ENCODE measurements at regions not wholly inside any gene's neighbourhood (a gene's known extent, or its start where the extent isn't known, plus 50 kb on each side); places are given as distances from the start of the nearest gene placed in this dataset.

DNA sequence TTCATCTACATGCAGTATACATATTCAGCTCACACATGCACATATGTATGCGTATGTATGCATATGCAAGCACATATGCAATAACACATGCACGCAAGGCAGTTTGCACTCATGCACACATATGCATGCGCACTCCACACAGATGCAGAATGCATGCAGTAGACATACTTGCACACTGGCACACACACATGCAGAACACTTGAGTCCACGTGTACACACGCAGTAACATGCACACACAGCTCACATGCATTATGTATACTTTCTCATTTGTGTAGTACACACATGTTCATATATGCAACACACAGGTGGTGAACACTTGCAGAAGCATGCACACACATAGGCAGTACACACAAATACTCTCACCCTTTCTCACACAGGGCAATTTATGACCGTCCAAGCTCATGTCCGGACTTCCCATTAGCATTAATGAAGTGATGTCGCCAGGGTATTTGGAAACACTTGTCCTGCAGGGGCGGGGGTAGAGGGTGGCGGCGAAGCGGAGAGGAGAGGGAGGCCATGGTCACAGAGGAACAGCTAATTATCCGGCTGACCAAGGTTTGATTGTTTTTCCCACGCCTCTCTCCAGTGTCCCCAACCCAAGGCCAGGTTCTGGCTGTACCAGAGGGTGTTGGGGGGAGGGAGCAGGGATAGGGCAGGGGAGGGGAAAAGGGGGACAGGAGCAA is 91.3 kb downstream of the VEGFA start:
- TF ChIP-seq, protein P1, sequence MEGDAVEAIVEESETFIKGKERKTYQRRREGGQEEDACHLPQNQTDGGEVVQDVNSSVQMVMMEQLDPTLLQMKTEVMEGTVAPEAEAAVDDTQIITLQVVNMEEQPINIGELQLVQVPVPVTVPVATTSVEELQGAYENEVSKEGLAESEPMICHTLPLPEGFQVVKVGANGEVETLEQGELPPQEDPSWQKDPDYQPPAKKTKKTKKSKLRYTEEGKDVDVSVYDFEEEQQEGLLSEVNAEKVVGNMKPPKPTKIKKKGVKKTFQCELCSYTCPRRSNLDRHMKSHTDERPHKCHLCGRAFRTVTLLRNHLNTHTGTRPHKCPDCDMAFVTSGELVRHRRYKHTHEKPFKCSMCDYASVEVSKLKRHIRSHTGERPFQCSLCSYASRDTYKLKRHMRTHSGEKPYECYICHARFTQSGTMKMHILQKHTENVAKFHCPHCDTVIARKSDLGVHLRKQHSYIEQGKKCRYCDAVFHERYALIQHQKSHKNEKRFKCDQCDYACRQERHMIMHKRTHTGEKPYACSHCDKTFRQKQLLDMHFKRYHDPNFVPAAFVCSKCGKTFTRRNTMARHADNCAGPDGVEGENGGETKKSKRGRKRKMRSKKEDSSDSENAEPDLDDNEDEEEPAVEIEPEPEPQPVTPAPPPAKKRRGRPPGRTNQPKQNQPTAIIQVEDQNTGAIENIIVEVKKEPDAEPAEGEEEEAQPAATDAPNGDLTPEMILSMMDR (conservative IDR thresholded peaks at IDR 0.05; ENCODE audit: low read length), result no peak
- H3K4me3 ChIP-seq (ENCODE audit: low read length), result no peak overlapping the region
- DNase-seq (ENCODE audit: low read depth), result no peak

DNA sequence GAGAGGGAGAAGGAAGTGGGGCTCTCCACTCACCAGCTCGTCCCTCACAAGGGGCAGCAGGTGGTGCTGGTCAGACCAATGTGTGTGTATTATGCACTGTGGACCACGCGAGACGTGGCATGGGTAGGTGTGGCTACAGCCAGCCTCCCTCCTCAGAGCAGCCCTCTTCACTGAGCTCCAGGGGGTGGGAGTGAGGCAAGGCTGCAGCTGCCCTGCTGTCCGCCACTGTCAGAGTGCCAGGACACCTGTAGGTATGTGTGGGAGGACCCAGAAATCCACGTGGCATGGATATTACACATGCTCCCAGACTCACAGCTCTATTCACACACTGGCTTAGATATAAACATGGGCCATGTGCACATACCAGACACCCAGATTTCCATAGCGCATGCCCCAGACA is 90.3 kb downstream of the VEGFA start:
- DNase-seq (ENCODE audit: low read depth), result no peak
- H3K4me3 ChIP-seq (ENCODE audit: low read length), result no peak overlapping the region
- TF ChIP-seq, protein P1 (conservative IDR thresholded peaks at IDR 0.05; ENCODE audit: low read length), result no peak

DNA sequence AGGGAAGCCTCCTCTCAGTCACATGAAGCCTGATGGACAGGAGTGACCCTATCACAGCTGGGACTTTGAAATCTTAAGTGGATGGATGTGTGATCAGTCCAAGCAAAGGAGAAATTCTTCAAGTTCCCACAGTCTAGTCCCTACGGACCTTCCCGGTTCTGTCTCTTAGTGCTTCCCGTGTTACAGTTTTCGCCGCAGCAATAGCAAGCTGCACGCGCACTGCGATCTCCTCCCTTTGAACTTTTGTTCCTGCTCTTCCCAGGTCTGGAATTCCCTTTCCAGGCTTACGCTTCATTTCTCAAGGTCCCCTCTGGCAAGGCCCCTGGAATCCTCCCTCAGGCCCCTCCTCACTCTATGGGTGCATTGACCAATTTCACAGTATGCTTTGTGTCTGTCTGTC is 89.2 kb downstream of the VEGFA start:
- DNase-seq (ENCODE audit: low read depth), result no peak
- TF ChIP-seq, protein P1 (conservative IDR thresholded peaks at IDR 0.05; ENCODE audit: low read length), result no peak
- no peak overlapping the region for H3K4me3 ChIP-seq (ENCODE audit: low read length)

DNA sequence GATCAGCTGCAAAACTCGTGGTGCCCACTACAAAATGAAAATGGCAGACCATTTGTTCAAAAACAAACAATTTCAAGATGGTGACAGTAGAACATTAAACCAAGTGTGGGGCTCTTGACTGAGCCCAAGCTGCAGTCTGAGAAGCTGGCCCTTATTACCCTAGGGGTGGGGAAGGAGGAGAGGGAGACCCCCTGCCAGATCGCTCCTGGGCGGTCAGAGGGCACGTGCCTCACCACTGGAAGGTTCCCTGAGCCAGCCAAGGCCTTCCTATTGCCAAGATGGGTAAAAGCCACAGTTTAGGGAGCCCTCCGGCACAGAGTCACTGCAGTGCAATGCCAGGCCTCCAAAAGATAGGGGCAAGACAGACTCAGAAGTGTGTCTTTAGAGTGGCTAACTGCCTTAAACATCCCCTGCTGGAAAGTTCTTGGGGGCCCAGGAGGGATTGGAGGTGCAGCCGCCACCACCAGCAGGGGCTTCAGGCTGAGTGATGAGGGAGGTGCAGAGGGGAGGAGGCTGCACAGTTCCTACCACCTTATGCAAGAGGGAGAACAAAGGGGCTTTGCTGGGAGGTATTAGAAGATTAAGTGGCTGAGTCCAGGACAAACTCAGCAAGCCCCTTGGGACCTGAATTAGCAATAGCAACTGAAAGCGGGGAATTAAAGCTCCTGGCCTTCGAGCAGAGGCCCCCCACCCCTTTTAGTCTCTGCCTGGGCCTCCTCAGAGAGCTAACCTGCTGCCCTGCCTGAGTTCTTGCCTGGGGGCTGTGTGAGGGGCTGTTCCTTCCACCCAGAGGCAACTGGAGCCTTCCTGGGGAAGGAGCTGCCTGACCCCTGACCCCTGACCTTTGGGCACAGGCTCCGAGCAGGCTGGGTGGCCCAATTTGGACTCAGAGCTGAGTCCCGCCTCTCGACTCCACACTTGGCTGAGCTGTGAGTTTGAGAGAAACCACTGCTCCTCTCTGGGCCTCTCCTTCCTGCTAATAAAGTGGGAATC is 88.4 kb downstream of the VEGFA start:
- H3K4me3 ChIP-seq (ENCODE audit: low read length), result no peak overlapping the region
- no peak for DNase-seq (ENCODE audit: low read depth)
- TF ChIP-seq, protein P1 (conservative IDR thresholded peaks at IDR 0.05; ENCODE audit: low read length), result no peak

DNA sequence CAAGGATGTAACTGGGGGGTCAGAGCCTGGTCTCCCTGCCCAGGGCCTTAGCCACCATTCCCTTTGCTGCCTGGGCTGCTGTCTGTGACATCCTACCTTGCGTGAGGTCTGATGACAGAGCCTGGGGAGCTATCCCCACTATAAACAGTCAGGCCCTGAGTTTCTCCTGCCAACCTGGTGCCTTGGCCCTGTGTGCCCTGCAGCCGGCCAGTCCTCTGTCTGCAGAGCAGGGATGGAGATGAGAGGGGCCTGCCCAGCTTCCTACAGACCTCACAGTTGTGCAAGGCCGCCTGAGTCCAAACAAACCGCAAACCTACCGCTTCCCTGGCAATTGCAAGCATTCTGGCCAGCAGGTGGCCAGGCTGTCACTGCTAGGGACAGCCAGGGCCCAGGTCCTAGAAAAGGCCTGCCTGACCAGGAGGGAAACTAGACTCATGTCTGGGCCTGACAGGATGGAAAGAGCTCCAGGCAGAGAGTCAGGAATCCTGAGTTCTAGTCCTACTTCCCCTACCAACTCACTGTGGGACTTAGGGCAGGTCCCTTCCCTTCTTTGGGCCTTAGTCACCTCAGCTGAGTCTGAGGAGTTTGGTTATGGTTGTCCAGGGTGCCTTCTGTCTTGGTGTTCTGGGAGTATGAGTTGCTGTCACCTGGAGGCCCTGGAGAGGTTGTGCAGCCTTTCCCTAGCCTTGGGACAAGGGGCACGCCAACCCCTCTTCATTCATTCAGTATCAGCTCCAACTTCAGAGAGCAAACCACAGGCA is 86.2 kb downstream of the VEGFA start:
- peak; percentile 45 for DNase-seq (ENCODE audit: low read depth)
- no peak overlapping the region for H3K4me3 ChIP-seq (ENCODE audit: low read length)
- TF ChIP-seq, protein P1 (conservative IDR thresholded peaks at IDR 0.05; ENCODE audit: low read length), result peak; percentile 40

DNA sequence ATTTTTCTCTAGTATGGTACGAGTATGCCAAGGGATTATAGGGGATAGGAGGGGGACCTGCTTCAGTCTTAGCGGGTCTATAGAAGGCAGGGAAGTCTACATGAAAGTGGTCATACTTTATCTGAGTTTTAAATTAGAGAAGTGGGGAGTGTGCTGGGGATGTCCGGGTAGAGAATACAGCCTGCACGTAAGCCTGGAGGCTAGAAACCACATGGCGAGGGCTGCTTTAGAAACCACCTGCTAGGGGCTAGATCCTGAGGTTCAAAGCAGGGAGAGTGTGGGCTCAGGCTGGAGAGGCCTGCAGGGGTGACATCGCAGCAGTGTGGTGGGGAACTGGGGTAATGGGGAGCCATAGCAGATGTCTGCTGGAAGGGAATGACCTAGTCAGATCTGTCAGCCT is 85.2 kb downstream of the VEGFA start:
- TF ChIP-seq, protein P1 (conservative IDR thresholded peaks at IDR 0.05; ENCODE audit: low read length), result no peak
- no peak for DNase-seq (ENCODE audit: low read depth)
- no peak overlapping the region for H3K4me3 ChIP-seq (ENCODE audit: low read length)

Measured in AG10803 (cell line).